Right atrium auricular region (tissue), 2 donors: ENCODE measurements at regions not wholly inside any gene's neighbourhood (a gene's known extent, or its start where the extent isn't known, plus 50 kb on each side); places are given as distances from the start of the nearest gene placed in this dataset.

Source experiments
- DNase-seq: peaks from one replicate; pipeline ENCODE4 v3.0.0-alpha.2; 2019; ENCODE audit warnings: low spot score
- H3K27ac ChIP-seq, 2 donors: fragments of 200-600 bp; sonication (generic); 1 replicate in 1 of 2; 2 replicates in 1 of 2; pipeline ENCODE4 v1.5.1; 2016 to 2019
- H3K27me3 ChIP-seq, 2 donors: fragments of 200-600 bp; sonication (generic); one replicate each; pipeline versions ENCODE4 v1.5.1 to v1.6.0; 2017 to 2019
- H3K36me3 ChIP-seq: fragments of 200-600 bp; sonication (generic); one replicate; pipeline ENCODE4 v1.5.1; 2016
- H3K4me1 ChIP-seq, 2 donors: fragments of 200-600 bp; sonication (generic); one replicate each; pipeline versions ENCODE4 v1.5.1 to v1.6.0; 2017 to 2019
- H3K4me3 ChIP-seq, 2 donors: fragments of 200-600 bp; sonication (generic); 1 replicate in 1 of 2; 2 replicates in 1 of 2; pipeline ENCODE4 v1.5.1; 2017 to 2019; ENCODE audit warnings: mild to moderate bottlenecking in 1 of 2, moderate library complexity in 1 of 2
- H3K9me3 ChIP-seq, 2 donors: fragments of 200-600 bp; sonication (generic); one replicate each; pipeline ENCODE4 v1.5.1; 2019
- TF ChIP-seq, protein P1 (sequence below), 2 donors: fragments of 200-600 bp; sonication (generic); IDR thresholded peaks; one replicate each; pipeline ENCODE4 v1.5.1; 2019; ENCODE audit warnings: antibody characterized with exemption in 2 of 2

GRCh38 chr9:86512929-86513328 lies 158.7 kb upstream of the TUT7 start:
- H3K4me3 ChIP-seq, result no peak overlapping the region
- TF ChIP-seq, protein P1, sequence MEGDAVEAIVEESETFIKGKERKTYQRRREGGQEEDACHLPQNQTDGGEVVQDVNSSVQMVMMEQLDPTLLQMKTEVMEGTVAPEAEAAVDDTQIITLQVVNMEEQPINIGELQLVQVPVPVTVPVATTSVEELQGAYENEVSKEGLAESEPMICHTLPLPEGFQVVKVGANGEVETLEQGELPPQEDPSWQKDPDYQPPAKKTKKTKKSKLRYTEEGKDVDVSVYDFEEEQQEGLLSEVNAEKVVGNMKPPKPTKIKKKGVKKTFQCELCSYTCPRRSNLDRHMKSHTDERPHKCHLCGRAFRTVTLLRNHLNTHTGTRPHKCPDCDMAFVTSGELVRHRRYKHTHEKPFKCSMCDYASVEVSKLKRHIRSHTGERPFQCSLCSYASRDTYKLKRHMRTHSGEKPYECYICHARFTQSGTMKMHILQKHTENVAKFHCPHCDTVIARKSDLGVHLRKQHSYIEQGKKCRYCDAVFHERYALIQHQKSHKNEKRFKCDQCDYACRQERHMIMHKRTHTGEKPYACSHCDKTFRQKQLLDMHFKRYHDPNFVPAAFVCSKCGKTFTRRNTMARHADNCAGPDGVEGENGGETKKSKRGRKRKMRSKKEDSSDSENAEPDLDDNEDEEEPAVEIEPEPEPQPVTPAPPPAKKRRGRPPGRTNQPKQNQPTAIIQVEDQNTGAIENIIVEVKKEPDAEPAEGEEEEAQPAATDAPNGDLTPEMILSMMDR (IDR thresholded peaks at IDR 0.05), result no peak
- H3K36me3 ChIP-seq, result no peaks in the 10 kb centered on the region
- no peak for DNase-seq
- no peaks in the 10 kb centered on the region for H3K4me1 ChIP-seq
- no peaks in the 10 kb centered on the region for H3K27me3 ChIP-seq
- H3K27ac ChIP-seq, result no peak overlapping the region
- H3K9me3 ChIP-seq, result no peaks in the 10 kb centered on the region

DNA sequence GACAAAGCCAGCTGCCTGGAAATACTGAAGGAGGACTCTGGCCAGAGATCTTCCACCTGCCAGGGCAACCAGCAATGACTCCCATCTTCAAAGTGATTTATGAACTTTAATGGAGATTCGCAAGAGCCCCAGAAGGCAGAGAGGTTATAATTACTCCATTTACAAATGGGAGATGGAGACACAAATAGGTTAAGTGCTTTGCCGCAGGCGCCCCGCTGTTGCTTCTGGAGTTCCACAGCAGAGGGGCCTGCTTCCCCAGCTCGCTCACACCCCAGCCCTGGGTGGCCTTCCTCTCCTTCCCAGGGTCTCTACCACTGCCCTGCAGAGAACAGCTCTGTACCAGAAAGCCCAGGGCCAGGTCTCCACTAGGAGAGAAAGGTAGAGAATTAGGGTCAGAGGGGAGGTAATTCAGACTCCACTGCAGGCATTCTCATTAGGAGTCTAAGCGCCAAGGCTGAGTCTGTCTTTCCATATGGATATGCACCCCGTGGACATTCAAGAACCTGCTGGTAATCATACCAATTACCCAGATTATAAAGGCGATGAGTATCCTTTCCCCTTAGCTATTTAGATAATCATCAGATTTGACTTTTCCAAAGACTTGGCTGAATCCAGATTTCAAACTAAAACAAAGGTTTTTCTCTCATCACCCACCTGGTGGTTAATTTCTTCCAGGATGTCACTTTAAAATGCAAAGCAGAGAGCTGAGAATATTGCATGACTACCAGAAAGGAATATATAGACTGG lies 157.6 kb upstream of the TUT7 start:
- H3K4me1 ChIP-seq, result no peaks in the 10 kb centered on the region
- TF ChIP-seq, protein P1 (IDR thresholded peaks at IDR 0.05), result no peak
- DNase-seq, result no peak
- no peaks in the 10 kb centered on the region for H3K36me3 ChIP-seq
- H3K9me3 ChIP-seq, result no peaks in the 10 kb centered on the region
- no peak overlapping the region for H3K27ac ChIP-seq
- H3K4me3 ChIP-seq, result no peak overlapping the region
- no peaks in the 10 kb centered on the region for H3K27me3 ChIP-seq

GRCh38 chr9:86508208-86508903 lies 154.1 kb upstream of the TUT7 start:
- TF ChIP-seq, protein P1 (IDR thresholded peaks at IDR 0.05), result no peak
- DNase-seq, result no peak
- H3K4me3 ChIP-seq, result no peak overlapping the region
- no peaks in the 10 kb centered on the region for H3K4me1 ChIP-seq
- H3K27ac ChIP-seq, result no peak overlapping the region
- no peaks in the 10 kb centered on the region for H3K9me3 ChIP-seq
- no peaks in the 10 kb centered on the region for H3K27me3 ChIP-seq
- no peaks in the 10 kb centered on the region for H3K36me3 ChIP-seq

DNA sequence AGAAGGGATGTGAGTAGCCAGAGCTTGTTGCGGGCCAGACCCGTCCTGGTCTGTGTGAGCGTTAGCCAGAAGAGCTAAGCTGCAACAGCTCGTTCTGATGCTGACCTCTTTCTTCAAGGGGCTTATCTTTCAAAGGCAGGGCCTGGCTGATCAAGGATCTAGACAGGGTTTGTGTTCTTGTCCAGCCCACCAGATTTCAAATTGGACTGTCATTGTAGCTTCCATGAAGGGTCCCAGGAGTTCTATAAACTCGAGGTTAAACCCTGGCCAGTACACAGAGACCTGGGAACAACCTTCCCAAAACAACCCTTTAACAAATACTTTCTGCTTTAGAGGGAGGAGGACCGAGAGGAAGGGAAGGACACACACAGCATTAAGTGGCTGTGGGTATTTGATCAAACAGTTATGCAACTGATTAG lies 153.0 kb upstream of the TUT7 start:
- Histone ChIP-seq H3K36me3 (no peaks in the 10 kb centered on the region), H3K27me3 (no peaks in the 10 kb centered on the region), H3K9me3 (no peaks in the 10 kb centered on the region), H3K4me1 (no peaks in the 10 kb centered on the region), H3K27ac (peak overlapping the region in 1 of 2 donors; percentile 54), H3K4me3 (no peak overlapping the region)
- no peak for DNase-seq
- TF ChIP-seq, protein P1 (IDR thresholded peaks at IDR 0.05), result no peak

DNA sequence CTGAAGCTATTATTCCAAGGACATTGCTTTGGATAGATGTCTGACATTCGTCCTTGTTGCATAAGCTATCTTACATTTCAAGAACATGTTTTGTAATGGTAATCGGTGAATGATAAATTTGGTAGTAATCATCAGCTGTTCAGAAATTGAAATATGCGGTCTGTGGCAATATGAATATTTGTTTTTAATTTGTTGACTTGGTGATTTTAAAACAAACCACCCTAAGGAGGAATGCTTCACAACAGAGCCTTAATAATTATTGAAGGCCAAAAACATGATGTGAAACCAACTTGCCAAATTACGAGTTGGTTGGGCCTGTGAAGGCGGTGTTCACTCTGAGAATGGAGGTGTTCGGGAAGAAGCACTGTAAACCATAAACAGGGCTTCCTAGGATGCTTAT lies 149.7 kb upstream of the TUT7 start:
- TF ChIP-seq, protein P1 (IDR thresholded peaks at IDR 0.05), result no peak
- H3K36me3 ChIP-seq, result no peaks in the 10 kb centered on the region
- no peaks in the 10 kb centered on the region for H3K9me3 ChIP-seq
- H3K4me3 ChIP-seq, result no peak overlapping the region
- H3K4me1 ChIP-seq, result no peaks in the 10 kb centered on the region
- no peaks in the 10 kb centered on the region for H3K27me3 ChIP-seq
- no peak for DNase-seq
- H3K27ac ChIP-seq, result no peak overlapping the region
